B cell (primary cell): ENCODE measurements at regions not wholly inside any gene's neighbourhood (a gene's known extent, or its start where the extent isn't known, plus 50 kb on each side); places are given as distances from the start of the nearest gene placed in this dataset.

ENCODE experiments used
- ATAC-seq: fragments of 200-7000 bp; cut with Tn5 transposase; one replicate; pipeline ENCODE4 v1.10.0; 2021; ENCODE audit warnings: low read depth, mild to moderate bottlenecking, moderate number of reproducible peaks, moderate library complexity
- CTCF ChIA-PET: fragments of 350-600 bp; sonication (Branson Sonifier 250); formaldehyde crosslinking; loops from one replicate; lab custom pipeline; 2021; ENCODE audit warnings: antibody characterized with exemption, inconsistent platforms; lab: Charles Lee
- POLR2A ChIA-PET: fragments of 350-600 bp; sonication (Branson Sonifier 250); formaldehyde crosslinking; loops from one replicate; lab custom pipeline; 2021; ENCODE audit warnings: antibody characterized with exemption; lab: Charles Lee
- DNase-seq: peaks from one replicate; pipeline ENCODE4 v3.0.0; 2013
- H2AFZ ChIP-seq: 2 replicates; pipeline ENCODE4 v1.6.1; 2012; ENCODE audit warnings: mild to moderate bottlenecking, low read depth, low read length; ENCODE audit not compliant: insufficient read depth, poor library complexity, severe bottlenecking
- H3K27ac ChIP-seq, 2 donors: 1 replicate in 1 of 2; 2 replicates in 1 of 2; pipeline ENCODE4 v1.5.1; 2012 to 2013; ENCODE audit warnings: low read length in 2 of 2, mild to moderate bottlenecking in 2 of 2, moderate library complexity in 1 of 2
- H3K27me3 ChIP-seq, 4 experiments: fragments of 200-600 bp in 1 of 4; sonication (generic) in 1 of 4; replicated peaks in 1 of 4; 1 replicate in 2 of 4; 2 replicates in 2 of 4; pipeline versions ENCODE4 v1.6.1 to v1.7.0; 2013 to 2016; ENCODE audit warnings: low read length in 3 of 4, mild to moderate bottlenecking in 2 of 4, mixed read lengths in 1 of 4, moderate library complexity in 1 of 4; ENCODE audit not compliant: insufficient read depth in 4 of 4, control insufficient read depth in 3 of 4; ENCODE audit errors: control extremely low read depth in 1 of 4
- H3K36me3 ChIP-seq, 2 experiments: replicated peaks in 1 of 2; 1 replicate in 1 of 2; 2 replicates in 1 of 2; pipeline versions ENCODE4 v1.6.1 to v1.7.1; 2013; ENCODE audit warnings: low read length in 1 of 2; ENCODE audit not compliant: insufficient read depth in 2 of 2, control insufficient read depth in 1 of 2; ENCODE audit errors: control extremely low read depth in 1 of 2, extremely low read depth in 1 of 2
- H3K4me1 ChIP-seq, 2 donors: fragments of 200-600 bp in 1 of 2; sonication (generic) in 1 of 2; 1 replicate in 1 of 2; 2 replicates in 1 of 2; pipeline versions ENCODE4 v1.5.1 to v1.6.1; 2013 to 2017; ENCODE audit warnings: low read length in 2 of 2; ENCODE audit not compliant: control insufficient read depth in 2 of 2, insufficient read depth in 2 of 2
- H3K4me2 ChIP-seq: replicated peaks from 2 replicates; pipeline ENCODE3; 2012; ENCODE audit warnings: mild to moderate bottlenecking, low read depth, low read length; ENCODE audit not compliant: poor library complexity, severe bottlenecking
- H3K4me3 ChIP-seq, 5 experiments: fragments of 200-600 bp in 1 of 5; sonication (generic) in 1 of 5; 1 replicate in 3 of 5; 2 replicates in 2 of 5; pipeline versions ENCODE4 v1.5.1 to v1.7.0; 2011 to 2016; ENCODE audit warnings: low read length in 4 of 5, mild to moderate bottlenecking in 4 of 5, low read depth in 2 of 5, control low read depth in 1 of 5, moderate library complexity in 1 of 5; ENCODE audit not compliant: insufficient read depth in 1 of 5; ENCODE audit errors: control extremely low read depth in 1 of 5, extremely low read depth in 1 of 5
- H3K79me2 ChIP-seq: fragments of 200-600 bp; sonication (generic); one replicate; pipeline ENCODE4 v1.6.0; 2016; ENCODE audit warnings: low read length; ENCODE audit not compliant: control insufficient read depth, insufficient read depth
- H3K9ac ChIP-seq: fragments of 200-600 bp; sonication (generic); 2 replicates; pipeline ENCODE4 v1.6.1; 2017; ENCODE audit warnings: mild to moderate bottlenecking, low read length, moderate library complexity
- H3K9me3 ChIP-seq, 3 donors: one replicate each; pipeline versions ENCODE4 v1.6.1 to v1.7.1; 2013; ENCODE audit warnings: low read length in 2 of 3; ENCODE audit not compliant: control insufficient read depth in 2 of 3, insufficient read depth in 1 of 3; ENCODE audit errors: control extremely low read depth in 1 of 3
- H4K20me1 ChIP-seq: 2 replicates; pipeline ENCODE4 v1.6.0; 2012; ENCODE audit warnings: mild to moderate bottlenecking, low read length; ENCODE audit not compliant: insufficient read depth, control insufficient read depth, poor library complexity, severe bottlenecking
- H3K27ac Mint-ChIP-seq: one replicate; pipeline ENCODE4 v1.8.0; 2021; ENCODE audit warnings: mixed read lengths
- H3K27me3 Mint-ChIP-seq: one replicate; pipeline ENCODE4 v1.8.0; 2021; ENCODE audit warnings: mixed read lengths
- H3K4me1 Mint-ChIP-seq: one replicate; pipeline ENCODE4 v1.8.0; 2021; ENCODE audit warnings: mixed read lengths
- H3K4me3 Mint-ChIP-seq: one replicate; pipeline ENCODE4 v1.8.0; 2021; ENCODE audit warnings: mixed read lengths
- H3K9me3 Mint-ChIP-seq: one replicate; pipeline ENCODE4 v1.8.0; 2022; ENCODE audit warnings: mixed read lengths; ENCODE audit not compliant: insufficient read depth
- EZH2 ChIP-seq: IDR thresholded peaks from 2 replicates; pipeline ENCODE4 v1.6.1; 2012; ENCODE audit warnings: borderline replicate concordance, low read depth, mild to moderate bottlenecking, moderate library complexity, low read length; ENCODE audit not compliant: insufficient read depth, poor library complexity, severe bottlenecking
- whole genome bisulfite sequencing: methylation state at CpG from one replicate; pipeline ENCODE4 v1.1.5; 2013; ENCODE audit warnings: missing lambda C conversion rate; ENCODE audit not compliant: insufficient coverage; 5-methylcytosine and 5-hydroxymethylcytosine counted together
- intact Hi-C: fragments of 100-400 bp; cut with micrococcal nuclease; formaldehyde crosslinking; loops from one replicate; pipeline ENCODE4 v1.10.0; 2022
- TF ChIP-seq, protein P1 (sequence below): fragments of 200-600 bp; IDR thresholded peaks from one replicate; pipeline ENCODE4 v1.8.0; 2022; ENCODE audit warnings: antibody characterized with exemption, mild to moderate bottlenecking

- H3K27ac Mint-ChIP-seq, result no peak overlapping the region
- ChIA-PET POLR2A (no interaction called here), CTCF (no interaction called here)
- no peak overlapping the region for H3K4me2 ChIP-seq
- H3K9me3 Mint-ChIP-seq, result peaks cover 4% of the 10 kb centered on the region
- no peak for TF ChIP-seq EZH2
- TF ChIP-seq, protein P1, sequence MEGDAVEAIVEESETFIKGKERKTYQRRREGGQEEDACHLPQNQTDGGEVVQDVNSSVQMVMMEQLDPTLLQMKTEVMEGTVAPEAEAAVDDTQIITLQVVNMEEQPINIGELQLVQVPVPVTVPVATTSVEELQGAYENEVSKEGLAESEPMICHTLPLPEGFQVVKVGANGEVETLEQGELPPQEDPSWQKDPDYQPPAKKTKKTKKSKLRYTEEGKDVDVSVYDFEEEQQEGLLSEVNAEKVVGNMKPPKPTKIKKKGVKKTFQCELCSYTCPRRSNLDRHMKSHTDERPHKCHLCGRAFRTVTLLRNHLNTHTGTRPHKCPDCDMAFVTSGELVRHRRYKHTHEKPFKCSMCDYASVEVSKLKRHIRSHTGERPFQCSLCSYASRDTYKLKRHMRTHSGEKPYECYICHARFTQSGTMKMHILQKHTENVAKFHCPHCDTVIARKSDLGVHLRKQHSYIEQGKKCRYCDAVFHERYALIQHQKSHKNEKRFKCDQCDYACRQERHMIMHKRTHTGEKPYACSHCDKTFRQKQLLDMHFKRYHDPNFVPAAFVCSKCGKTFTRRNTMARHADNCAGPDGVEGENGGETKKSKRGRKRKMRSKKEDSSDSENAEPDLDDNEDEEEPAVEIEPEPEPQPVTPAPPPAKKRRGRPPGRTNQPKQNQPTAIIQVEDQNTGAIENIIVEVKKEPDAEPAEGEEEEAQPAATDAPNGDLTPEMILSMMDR, result no peak
- DNase-seq, result no peak
- intact Hi-C loops, result no loop called here
- no peaks in the 10 kb centered on the region for H4K20me1 ChIP-seq
- no peaks in the 10 kb centered on the region for H3K4me1 ChIP-seq
- H3K27ac ChIP-seq, result no peak overlapping the region
- no peaks in the 10 kb centered on the region for H3K9me3 ChIP-seq
- no peaks in the 10 kb centered on the region for H3K4me1 Mint-ChIP-seq
- no peaks in the 10 kb centered on the region for H3K27me3 ChIP-seq
- no peak for ATAC-seq
- no peaks in the 10 kb centered on the region for H3K79me2 ChIP-seq
- no peak overlapping the region for H3K4me3 ChIP-seq
- H3K27me3 Mint-ChIP-seq, result no peaks in the 10 kb centered on the region
- H3K36me3 ChIP-seq, result no peaks in the 10 kb centered on the region
- no peak overlapping the region for H3K9ac ChIP-seq
- H3K4me3 Mint-ChIP-seq, result no peak overlapping the region
- H2AFZ ChIP-seq, result no peak overlapping the region
Observed at GRCh38 chr6:102553214-102553613, 1159.7 kb downstream of the GRIK2 start.

- TF ChIP-seq, protein P1, result no peak
- TF ChIP-seq EZH2, result no peak
- Mint-ChIP-seq H3K27ac (no peak overlapping the region), H3K4me1 (no peaks in the 10 kb centered on the region), H3K9me3 (peaks cover 4% of the 10 kb centered on the region), H3K27me3 (no peaks in the 10 kb centered on the region), H3K4me3 (no peak overlapping the region)
- H3K9me3 ChIP-seq, result no peaks in the 10 kb centered on the region
- ChIA-PET POLR2A (no interaction called here), CTCF (no interaction called here)
- DNase-seq (no peak), ATAC-seq (no peak)
- no peak overlapping the region for H3K4me2 ChIP-seq
- intact Hi-C loops, result no loop called here
- H3K4me1 ChIP-seq, result no peaks in the 10 kb centered on the region
- H4K20me1 ChIP-seq, result no peaks in the 10 kb centered on the region
- no peaks in the 10 kb centered on the region for H3K27me3 ChIP-seq
- no CpG with 5 or more reads among the region's 6 CpGs for WGBS
- no peak overlapping the region for H3K27ac ChIP-seq
- no peaks in the 10 kb centered on the region for H3K36me3 ChIP-seq
- no peak overlapping the region for H3K4me3 ChIP-seq
- no peaks in the 10 kb centered on the region for H3K79me2 ChIP-seq
- no peak overlapping the region for H3K9ac ChIP-seq
- no peak overlapping the region for H2AFZ ChIP-seq
Observed at GRCh38 chr6:102549221-102549874, 1155.8 kb downstream of the GRIK2 start.
